GM21723 (cell line): ENCODE measurements at regions not wholly inside any gene's neighbourhood (a gene's known extent, or its start where the extent isn't known, plus 50 kb on each side); places are given as distances from the start of the nearest gene placed in this dataset.

Experiments
- ATAC-seq: cut with Tn5 transposase; IDR thresholded peaks from one replicate; pipeline ENCODE4 v1.9.1; 2021; ENCODE audit warnings: mild to moderate bottlenecking, moderate library complexity; ENCODE audit not compliant: unreplicated experiment

DNA sequence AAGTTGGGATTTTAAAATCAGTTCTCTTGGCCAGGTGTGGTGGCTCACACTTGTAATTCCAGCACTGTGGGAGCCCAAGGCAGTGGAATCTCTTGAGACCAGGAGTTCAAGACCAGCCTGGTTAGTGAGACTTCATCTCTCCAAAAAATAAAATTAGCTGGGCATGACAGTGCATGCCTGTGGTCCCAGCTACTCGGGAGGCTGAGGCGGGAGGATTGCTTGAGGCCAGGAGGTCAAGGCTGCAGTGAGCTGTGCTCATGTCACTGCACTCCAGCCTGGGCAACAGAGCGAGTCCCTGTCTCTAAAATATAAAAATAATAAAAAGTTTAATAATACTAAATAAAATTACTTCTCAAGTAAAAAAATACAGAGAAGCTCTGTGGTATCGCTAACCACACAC lies 77.5 kb downstream of the FOXA2 start:
- ATAC-seq: no peak

DNA sequence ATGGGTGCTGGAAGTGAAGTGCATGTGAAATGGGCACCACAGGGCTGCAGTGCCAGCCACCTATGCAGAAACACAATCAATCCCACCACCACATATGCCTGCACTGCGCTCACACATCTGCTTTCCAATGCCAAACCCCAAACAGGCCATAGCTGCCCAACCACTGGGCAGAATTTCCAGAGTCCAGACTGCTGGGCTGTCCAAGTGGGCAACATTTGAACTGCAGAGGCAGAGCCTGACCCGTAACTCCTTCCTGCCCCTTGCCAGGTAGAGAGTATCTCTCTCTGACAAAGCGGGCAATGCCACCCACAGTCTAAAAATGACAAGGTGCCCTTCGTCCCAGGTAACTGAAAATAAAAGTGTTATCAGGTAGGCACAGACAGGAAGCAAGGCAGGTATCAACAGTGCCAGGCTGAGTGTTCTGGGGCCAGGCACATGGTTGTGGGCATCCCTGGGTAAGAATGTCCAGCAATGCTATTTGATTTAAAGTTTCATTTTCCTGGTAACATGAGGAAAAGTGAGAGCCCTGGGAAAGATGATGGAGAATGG lies 79.5 kb downstream of the FOXA2 start:
- ATAC-seq: no peak

DNA sequence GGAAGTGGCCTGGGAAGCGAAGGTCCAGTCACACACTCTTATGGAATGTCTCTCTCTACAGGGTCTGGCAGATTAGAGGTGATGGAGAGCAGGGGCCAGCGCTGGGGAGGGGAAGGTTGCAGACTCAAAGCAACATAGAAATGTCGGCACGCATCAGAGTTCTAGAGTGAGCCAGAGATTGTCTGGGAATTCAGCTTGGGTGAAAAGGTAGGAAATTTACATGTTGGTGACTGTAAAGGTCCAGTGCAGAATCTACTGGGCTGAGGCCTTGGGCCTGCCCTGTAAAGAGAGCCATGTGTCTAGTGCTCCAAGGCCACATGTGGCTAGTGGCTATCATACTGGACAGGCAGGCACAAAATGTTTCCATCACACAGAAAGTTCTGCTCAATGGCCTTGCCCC lies 80.8 kb downstream of the FOXA2 start:
- no peak for ATAC-seq

DNA sequence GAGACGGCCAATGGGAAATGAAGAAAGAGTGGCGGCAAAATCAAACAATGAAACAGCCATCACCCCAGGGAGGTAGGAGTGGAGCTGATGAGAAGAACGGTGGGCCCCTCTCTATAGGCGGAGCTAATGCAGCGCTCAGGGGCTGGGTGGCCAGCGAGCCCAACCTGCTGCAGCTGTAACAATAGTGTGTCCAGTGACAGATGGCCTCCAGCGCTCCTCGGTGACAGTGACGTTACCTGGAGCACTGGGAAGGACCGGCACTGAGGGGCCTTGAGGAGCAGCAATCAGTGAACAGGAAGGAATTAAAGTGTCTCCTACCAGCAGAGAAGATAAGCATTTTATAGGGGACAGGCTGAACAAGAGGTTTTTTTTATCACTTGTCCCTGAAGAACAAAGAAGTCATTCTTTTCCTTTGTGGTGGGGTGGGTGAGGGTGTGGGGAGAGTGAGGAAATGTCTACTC lies 81.6 kb downstream of the FOXA2 start:
- ATAC-seq: no peak

DNA sequence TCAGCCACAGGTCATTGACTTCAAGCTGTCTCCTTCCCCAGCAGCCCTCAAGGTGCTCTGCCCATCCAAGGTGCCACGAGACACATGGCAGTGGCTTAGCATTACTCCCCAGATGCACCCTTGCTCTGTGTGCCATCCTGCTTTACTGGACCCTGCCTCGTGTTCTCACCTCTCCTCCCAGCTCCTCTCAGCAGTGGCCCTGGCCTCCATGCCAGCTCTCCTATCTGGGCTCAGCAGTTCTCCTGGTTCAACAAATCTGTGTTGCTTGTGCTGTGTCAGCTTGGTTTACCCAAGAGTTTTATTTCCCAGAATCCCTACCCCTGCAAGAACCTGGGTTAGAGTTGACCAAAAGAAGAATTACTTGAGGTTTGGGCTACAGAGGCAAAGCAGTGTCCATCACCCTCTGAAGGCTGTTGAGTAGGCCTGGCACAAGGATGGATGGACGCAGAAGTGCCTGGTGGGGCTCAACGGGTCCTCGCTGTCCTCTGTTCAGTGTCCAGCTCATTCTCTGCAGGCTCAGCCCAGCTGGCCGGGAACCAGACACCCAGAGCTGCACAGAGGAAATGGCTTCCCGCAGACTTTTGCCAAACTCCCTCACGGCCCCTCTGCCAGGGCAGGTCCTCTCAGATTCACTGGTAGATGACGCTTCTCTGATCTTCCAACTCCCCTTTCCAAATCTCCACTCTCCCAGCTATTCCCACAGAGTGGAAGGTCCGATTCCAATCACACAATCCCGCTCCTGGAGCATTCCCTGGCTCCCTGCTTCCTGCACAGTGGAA lies 82.6 kb downstream of the FOXA2 start:
- ATAC-seq: no peak

DNA sequence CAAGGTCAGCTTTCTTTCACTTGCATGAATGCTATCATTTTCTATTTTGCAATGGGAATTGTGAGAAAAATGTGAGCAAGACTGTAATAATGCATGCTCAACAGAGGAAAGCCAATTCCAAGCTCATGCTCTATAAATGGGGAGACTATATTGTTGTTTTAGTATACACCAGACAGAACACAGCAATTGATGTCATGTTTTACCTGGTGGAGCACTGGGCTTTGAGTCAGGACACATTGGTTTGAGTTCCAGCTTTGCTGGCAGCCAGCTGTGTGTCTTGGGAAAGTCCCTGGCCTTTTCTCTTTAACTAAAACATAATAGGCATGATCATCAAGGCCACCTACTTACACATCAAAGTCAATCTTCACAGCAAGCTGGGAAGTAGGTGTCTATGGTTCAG lies 83.3 kb downstream of the FOXA2 start:
- no peak for ATAC-seq

DNA sequence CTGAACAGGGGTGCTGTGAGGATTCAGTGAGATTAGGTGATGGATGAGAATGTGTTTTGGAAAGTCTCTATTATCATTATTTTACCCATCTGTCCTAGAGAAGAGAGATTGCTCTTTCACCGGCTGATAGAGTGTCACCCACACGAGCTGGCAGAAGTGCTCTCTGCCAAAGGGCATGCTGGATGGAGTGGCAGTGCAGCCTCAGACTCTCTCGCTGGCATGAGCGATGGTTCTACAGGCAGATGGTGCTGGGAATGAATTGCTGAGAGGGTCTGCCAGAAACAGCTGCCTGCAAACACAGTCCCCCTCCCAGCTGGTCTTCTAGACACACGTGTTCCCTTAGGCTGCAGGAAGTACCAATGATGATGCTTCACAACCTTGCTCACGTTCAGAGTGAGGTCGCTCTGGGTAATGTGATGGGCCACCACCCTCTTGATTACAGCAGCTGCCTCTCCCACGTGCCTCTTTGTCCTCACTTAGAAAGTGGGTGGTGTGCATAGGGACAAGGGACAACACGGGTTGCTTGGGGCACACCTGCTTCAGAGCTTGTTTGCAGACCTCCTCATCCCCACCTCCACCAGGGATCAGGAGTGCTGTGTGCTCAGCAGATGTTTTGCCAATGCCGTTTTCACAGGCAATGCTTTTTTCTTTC lies 84.7 kb downstream of the FOXA2 start:
- ATAC-seq: no peak

DNA sequence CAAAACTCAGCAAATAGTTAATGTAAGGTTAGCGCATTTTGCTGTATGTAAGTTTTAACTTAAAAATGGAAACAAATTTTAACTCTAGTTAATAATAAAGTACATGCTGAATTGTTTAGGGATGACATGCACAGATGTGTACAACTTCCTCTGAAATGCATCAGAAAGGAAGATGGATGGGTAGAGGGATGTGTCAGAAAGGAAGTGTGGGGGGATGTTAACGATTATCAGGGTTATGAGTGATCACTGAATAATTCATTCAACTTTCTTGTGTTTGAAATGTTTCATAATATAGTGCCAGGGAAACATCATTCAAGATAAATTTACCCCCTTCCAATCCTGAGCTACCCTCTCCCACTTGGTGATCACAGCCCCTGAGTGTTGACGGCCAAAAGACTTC lies 87.6 kb downstream of the FOXA2 start:
- ATAC-seq: no peak

DNA sequence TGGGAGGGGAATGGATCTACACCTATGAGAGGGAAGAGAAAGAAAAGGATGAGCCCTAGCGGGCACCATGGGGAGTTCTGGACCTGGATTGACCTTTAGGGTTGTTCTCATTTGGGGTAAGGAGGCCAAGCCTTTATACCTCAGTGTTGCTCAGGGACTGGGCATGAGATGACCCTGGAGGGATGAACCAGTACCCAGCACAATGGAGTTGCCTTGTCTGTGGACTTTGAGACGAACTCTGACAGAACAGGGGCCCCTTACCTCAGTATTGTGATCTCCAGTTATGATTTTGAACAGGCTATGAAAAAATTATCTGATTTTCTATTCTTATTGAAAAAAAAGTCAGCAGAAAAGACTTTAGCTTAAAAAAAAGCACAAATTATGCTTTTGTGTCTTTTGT lies 88.6 kb downstream of the FOXA2 start:
- ATAC-seq: no peak

DNA sequence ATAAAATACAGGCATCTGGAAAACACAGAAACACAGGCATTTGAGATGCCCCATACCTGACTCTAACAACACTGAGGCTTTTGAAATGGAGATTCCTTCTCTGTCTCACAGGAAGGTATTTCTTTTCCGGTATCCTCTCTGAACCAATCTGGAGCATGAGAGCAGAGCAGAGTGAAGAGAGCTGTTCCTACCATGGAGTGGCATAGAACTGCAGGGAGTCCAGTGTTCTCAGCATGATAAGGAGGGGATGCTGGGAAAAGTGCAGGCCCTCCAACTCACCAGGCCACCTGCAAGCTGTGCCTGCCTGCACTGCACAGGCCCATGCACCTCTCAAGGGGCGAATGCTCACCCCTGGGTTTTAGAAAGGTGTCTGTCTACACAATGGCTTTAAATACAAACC lies 89.2 kb downstream of the FOXA2 start:
- no peak for ATAC-seq

DNA sequence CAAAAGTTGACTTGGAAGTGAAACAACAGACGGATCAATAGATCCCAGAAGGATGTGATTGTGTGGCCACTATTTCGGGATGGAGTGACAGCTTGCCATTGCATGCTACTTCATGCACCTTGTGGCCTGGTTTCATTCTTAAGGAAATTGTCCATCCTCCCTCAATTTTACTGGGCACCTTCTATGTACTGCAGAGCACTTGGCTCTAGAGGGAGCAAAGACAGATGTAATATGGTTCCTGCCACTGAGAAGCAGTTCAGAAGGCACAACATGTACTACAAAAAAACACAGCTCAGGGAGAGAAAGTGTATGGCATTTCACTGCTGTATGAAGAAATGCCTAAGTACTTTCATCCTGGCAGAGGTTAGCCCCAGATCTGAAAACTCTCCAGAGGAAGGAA lies 91.9 kb downstream of the FOXA2 start:
- no peak for ATAC-seq

DNA sequence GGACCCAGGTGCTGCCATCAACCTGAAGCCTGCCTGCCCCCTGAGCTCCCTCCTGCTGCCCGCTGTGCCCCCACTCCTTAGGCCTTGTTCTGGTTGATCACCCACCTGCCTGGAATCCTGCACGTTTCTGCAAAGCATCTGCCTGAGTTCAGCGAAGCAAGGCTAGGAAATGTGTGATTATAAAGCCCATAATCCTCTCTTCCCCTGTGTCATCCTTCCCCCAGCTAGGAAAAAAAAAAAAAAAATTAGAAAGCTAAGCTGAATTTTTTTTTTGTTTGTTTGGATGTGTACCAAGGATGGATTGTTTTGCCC lies 93.2 kb downstream of the FOXA2 start:
- ATAC-seq: no peak

DNA sequence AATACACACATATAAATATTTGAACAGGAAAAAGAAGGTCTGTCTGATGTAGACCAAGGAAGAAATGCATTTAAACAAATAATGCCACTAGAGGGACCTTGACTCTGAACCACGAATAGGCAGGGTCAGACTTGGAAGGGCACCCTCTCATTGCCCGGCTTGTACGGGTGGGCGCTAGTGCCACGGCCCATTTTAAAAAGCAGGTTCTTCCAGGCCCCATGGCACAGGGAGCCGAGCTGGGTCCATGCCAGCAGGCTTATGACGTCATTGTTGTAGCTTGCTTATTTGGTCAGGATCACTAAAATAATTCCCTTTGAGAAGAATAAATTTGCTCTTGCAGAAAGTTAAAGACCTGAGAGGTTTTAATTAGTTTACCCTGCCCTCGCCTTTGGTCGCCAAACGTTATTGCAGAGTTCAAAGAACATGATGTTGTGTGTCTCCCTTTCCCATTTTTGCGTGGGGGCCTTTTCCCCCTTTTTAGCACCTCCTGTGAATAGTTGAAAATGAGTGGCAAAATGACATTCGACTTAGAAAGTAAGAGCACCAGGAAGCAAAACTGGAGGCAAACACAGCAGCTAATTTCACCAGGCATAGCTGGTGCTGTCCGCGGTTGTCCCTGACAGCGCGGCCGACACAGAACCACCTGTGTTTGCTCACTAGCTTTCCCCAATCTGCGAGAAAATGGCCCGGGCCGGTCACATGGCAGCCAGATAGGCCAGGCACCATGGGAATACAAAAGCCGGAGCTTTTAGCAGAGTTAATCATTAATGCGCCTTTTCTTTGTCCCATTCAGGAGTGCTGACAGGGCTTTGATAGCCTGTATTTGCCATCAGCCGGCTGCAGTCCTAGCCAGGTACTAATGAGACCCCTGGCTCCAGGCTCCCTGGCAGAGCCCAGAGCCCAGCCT lies 93.8 kb downstream of the FOXA2 start:
- no peak for ATAC-seq

DNA sequence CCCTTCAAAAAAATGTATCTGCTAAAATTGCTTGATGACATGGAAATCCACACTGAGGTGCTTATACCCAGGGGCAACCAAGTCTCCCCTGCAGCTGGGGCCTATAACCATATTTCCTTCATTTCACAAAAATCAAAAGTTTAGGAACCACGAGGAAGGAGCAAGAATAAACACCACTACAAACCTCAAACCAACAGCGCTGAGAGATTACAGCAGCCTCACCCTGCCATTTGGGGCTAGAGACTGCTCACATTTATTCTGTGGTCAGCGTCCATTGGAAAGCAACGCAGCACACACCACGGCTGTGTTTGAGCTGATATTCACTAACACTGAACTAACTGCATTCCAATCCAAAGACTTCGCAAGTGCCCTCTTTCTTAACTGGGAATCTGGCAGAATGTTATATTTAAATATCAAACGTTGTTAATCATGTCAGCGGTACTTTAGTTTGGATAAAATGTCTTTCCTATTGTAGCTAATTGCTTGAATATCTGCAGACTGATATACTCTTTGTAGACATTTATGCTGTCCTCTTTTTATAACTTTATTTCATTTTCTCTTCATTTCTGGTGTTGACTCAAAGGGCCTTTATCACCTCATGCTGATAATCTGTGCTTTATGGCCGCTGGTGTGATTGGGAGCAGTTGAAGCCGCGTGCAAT lies 94.6 kb downstream of the FOXA2 start:
- ATAC-seq: no peak

DNA sequence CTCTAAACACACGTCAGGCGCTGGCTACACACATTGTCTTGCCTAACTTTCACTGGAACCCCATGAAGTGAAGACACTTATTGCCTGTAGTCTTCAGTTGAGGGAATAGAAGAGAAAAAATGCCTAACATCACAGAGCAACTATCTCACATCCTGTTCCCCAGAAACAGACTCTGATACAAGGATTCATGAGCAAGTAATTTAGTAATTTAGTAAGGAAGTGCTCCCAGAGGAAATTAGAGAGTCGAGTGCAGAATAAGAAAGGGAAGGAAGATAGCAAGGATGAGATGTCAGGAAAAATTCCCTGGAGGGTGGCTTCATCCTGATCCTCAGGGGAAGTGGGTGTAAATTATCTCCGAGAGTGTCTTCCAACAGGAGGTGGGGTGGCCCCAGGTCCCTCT lies 104.0 kb downstream of the FOXA2 start:
- ATAC-seq: no peak

DNA sequence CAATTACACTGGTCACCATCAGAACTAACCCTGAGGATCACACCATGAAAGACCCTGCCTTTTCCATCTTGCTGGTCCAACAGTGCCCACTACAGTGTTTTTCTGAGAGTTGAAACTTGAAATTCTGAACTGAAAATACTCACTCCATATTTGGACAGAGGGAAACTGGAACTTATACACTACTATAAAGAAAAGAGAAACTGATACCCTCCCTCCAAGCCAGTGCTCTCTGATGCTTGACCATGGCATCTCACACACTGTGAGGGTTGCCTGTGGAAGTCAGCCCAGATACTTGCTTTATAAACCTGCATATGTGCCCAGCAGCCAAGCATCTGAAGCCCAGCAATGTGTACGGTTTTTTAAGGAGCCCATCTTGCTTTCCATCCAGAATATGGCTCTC lies 108.7 kb downstream of the FOXA2 start:
- no peak for ATAC-seq

DNA sequence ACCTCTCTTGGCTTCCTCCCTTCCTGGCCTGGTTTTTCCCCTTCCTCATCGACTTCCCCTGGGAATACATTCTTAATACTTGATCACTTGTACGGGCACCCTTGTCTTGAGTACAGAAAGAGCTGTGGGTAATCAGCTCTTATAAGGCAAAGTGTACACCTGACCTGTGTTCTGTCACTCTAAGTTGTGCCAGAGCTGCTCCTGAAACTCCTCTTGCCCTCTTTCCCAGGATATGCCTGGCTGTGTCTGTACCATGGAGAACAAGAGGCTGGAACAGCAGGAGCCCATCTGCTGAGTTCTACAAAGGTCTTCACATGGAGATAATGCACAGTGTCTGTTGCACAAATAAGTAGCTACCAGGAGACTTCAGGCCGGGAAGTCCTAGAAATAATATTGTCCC lies 110.1 kb downstream of the FOXA2 start:
- ATAC-seq: no peak

DNA sequence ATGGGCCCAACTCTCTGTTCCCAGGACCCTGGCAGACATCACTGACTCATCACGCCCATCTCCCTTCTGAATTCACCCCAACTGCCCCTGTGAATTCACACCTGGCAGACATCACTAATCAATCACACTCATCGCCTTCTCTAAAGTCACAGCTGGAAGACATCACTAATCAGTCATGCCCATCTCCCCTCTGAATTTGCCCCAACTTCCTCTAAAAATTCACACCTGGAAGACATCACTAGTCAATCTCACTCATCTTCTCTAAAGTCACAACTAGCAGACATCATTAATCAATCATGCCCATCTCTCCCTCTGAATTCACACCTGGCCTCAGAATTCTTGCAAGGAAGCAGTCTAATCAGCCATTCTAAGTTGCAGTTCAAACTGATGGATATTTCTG lies 111.1 kb downstream of the FOXA2 start:
- ATAC-seq: no peak

DNA sequence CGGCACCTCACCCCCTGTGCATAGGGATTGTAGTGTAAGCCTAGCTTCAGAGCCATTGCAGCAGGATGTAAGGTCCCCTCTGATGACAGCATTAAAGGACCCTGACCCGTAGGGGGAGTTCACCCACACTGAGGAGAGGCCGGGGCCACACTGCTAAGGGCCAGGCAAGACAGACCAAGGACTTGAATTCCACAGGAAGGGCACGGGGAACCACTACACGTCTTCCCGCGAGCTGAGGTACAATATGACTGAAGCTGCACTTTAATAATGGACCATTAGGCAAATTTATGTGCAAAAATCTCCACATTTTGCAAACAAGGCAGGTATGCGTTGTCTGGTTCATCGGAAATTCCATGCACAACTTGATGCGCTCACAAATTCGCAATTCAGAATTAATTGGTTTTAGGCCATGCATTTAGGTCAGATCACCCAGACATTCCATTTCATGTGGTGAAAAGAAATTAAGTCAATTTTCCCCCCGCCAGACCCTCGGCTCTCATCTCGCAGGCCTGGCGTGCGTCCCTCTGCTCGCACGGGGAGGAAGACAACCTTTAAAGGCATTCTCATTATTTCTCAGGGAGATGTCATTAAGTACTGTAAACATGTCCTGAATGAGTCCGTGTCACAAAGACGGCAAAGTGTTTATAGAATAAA lies 111.8 kb downstream of the FOXA2 start:
- no peak for ATAC-seq

DNA sequence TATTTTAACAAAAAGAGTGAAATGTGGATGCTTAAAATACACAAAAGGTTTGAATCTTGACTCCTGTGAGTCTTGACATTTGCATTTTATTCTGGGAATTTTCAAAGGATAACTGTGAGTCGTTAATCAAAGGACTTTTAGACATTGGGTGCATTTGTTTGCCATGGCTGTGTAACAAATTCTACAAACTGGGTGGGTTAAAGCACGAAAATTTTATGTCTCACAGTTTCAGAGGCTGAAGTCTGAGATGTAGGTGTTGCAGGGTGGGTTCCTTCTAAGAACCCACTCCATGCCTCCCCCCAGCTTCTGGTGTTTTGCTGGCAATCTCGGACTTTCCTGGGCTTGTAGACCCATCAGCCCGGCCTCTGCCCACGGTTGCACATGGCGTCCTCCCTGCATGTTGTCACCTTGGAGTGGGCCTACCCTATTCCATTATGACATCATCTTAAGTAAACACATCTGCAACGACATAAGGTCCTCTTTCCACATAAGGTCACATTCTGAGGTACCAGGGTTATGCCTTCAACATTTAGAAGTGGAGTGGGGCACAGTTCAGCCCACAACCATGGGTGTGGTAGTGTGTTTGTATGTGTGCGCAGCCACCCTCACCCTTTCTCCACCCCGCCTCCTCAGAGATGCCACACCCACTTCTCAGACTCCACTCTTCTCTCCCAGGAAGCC lies 113.1 kb downstream of the FOXA2 start:
- ATAC-seq: no peak
